Esophagus (tissue), 2 donors: ENCODE measurements at regions not wholly inside any gene's neighbourhood (a gene's known extent, or its start where the extent isn't known, plus 50 kb on each side); places are given as distances from the start of the nearest gene placed in this dataset.

ENCODE experiments used
- H3K27ac ChIP-seq, 2 donors: one replicate each; pipeline ENCODE4 v1.5.1; 2013; ENCODE audit warnings: low read depth in 2 of 2, mild to moderate bottlenecking in 2 of 2, inconsistent platforms in 1 of 2, low read length in 1 of 2, moderate library complexity in 1 of 2
- H3K27me3 ChIP-seq, 2 donors: one replicate each; pipeline ENCODE4 v1.6.1; 2013; ENCODE audit warnings: low read length in 2 of 2, control low read depth in 1 of 2, mild to moderate bottlenecking in 1 of 2; ENCODE audit not compliant: insufficient read depth in 2 of 2, control insufficient read depth in 1 of 2
- H3K36me3 ChIP-seq, 2 donors: one replicate each; pipeline ENCODE4 v1.6.1; 2013; ENCODE audit warnings: low read length in 1 of 2; ENCODE audit not compliant: control insufficient read depth in 2 of 2, insufficient read depth in 2 of 2
- H3K4me1 ChIP-seq, 2 donors: one replicate each; pipeline ENCODE4 v1.6.1; 2013; ENCODE audit warnings: low read length in 1 of 2; ENCODE audit not compliant: control insufficient read depth in 2 of 2, insufficient read depth in 2 of 2
- H3K4me3 ChIP-seq, 2 donors: one replicate each; pipeline ENCODE4 v1.5.1; 2013; ENCODE audit warnings: low read length in 2 of 2, mild to moderate bottlenecking in 2 of 2, low read depth in 1 of 2, moderate library complexity in 1 of 2
- H3K9me3 ChIP-seq, 2 donors: one replicate each; pipeline ENCODE4 v1.6.1; 2013; ENCODE audit warnings: mild to moderate bottlenecking in 2 of 2, low read depth in 1 of 2, low read length in 1 of 2, moderate library complexity in 1 of 2; ENCODE audit not compliant: control insufficient read depth in 2 of 2, insufficient read depth in 1 of 2
- WGBS, 2 donors: extraction: QIAGEN DNeasy Blood & Tissue Kit; methylation state at CpG; one replicate each; pipeline ENCODE4 v1.1.7; 2013; 5-methylcytosine and 5-hydroxymethylcytosine counted together
- donor health status: healthy with polysubstance abuse.
- donor health status: Bipolar disorder and iron deficiency.

- H3K27ac ChIP-seq: no peak overlapping the region
- H3K9me3 ChIP-seq: peaks cover 0 to 4% of the 10 kb centered on the region in 2 donors
- no peaks in the 10 kb centered on the region for H3K36me3 ChIP-seq
- no peak overlapping the region for H3K4me3 ChIP-seq
- no peaks in the 10 kb centered on the region for H3K4me1 ChIP-seq
- WGBS, 2 donors: 18 to 24% methylated on average over 1 of the region's 1 CpG
- no peaks in the 10 kb centered on the region for H3K27me3 ChIP-seq
Measured at GRCh38 chr13:81738364-81738763, 1397.4 kb upstream of the SPRY2 start.

DNA sequence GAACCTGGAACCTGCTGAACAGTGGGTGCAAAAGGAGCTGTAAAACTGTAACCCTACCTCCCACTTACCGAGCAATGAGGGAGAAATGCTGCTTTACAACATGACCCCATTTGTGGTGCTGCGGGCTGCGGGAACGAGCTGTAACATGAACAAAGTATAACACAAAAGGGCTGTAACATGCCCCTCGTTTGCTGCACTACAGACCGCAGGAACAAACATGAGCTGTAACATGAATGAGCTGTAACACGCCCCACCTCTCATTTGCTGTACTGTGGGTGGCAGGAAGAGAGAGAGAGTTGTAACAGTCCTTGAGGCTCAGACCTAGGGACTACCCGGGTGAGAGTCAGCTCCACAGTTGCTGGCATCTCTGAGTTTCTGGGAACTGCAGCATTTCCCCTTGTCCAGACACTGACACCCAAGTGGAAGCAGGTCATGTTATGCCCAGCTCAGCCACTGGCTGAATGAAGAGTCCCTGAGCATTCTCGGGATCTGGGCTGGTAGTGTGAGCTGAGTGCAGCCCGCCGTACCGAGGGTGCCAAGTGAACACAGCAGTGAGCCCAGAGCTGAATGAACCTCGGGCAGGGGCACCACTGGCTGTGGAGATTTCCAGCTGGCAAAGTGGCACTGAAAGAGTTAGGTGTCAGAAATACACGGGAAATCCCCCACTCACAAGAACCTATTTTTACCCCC lies 1385.3 kb upstream of the SPRY2 start:
- 51 to 65% methylated on average over 14 of the region's 14 CpGs for WGBS, 2 donors

DNA sequence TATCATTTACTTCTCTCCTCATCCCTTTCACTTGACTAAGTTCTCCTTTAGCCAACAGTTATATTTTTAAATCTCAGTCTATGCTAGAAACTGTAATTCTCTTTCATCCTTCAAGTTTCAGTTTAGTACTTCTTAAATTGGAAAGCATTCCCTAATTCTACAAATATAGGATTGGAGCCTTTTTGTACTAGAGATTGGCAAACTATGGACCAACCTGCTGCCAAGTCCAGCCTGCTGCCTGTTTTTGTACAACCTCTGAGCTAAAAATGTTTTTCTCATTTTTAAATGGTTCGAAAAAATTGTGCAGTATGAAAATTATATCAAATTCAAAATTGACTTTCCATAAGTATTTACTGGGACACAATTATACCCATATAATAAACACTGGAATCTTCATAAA lies 1381.5 kb upstream of the SPRY2 start:
- Histone ChIP-seq H3K4me1 (peaks cover 0 to 5% of the 10 kb centered on the region in 2 donors), H3K36me3 (no peaks in the 10 kb centered on the region), H3K27ac (no peak overlapping the region), H3K4me3 (no peak overlapping the region), H3K9me3 (no peaks in the 10 kb centered on the region), H3K27me3 (no peaks in the 10 kb centered on the region)
- 81 to 89% methylated on average over 1 of the region's 1 CpG for WGBS, 2 donors

More for the DNA sequence above, 1385.3 kb upstream of the SPRY2 start:
- H3K4me1 ChIP-seq: peaks cover 0 to 5% of the 10 kb centered on the region in 2 donors
- no peaks in the 10 kb centered on the region for H3K36me3 ChIP-seq
- no peak overlapping the region for H3K27ac ChIP-seq
- no peaks in the 10 kb centered on the region for H3K9me3 ChIP-seq
- no peak overlapping the region for H3K4me3 ChIP-seq
- H3K27me3 ChIP-seq: no peaks in the 10 kb centered on the region

DNA sequence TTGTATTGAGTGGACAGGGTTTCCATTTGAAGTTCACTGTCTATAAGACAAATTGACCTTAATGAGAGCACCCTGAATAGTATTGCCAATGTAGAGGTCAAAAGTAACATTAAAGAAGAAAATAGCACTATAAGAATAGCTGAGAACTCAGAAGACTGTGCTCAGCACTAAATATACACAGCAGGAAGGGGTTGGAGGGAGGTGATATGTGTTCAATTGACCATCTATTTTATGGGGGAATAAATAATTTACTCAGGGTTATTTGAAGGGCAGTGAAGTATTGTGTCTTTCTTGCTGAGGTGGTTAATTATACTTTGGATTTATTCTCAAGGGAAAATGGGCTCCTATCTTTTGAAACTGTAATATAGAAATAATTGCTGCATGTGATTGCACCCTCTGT lies 1380.5 kb upstream of the SPRY2 start:
- no peak overlapping the region for H3K27ac ChIP-seq
- peaks cover 0 to 4% of the 10 kb centered on the region in 2 donors for H3K4me1 ChIP-seq
- H3K36me3 ChIP-seq: no peaks in the 10 kb centered on the region
- H3K27me3 ChIP-seq: no peaks in the 10 kb centered on the region
- no peak overlapping the region for H3K4me3 ChIP-seq
- H3K9me3 ChIP-seq: no peaks in the 10 kb centered on the region

DNA sequence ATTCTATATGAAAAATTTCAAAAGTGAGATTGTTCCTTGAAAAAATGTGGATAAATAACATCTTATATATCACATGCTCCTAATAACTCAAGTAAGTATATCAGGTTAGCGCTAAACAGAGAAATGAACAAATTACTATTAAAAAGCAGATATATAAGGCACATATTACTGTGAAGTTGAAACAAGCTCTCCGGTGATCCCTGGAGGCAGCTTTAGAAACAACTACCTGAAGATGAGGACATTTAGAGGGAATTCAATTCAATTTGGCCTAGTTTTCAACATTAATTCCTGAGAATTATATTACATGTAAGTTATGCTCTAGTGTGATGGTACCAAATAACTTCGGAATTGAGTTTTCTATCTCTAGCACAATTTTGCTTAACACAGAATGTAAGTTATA lies 1373.6 kb upstream of the SPRY2 start:
- H3K36me3 ChIP-seq: no peaks in the 10 kb centered on the region
- WGBS, 2 donors: 78 to 96% methylated on average over 3 of the region's 3 CpGs

GRCh38 chr13:81713201-81713600 lies 1372.3 kb upstream of the SPRY2 start:
- Histone ChIP-seq H3K9me3 (no peaks in the 10 kb centered on the region), H3K4me1 (no peaks in the 10 kb centered on the region), H3K27ac (no peak overlapping the region), H3K27me3 (no peaks in the 10 kb centered on the region), H3K36me3 (no peaks in the 10 kb centered on the region), H3K4me3 (no peak overlapping the region)
- 92 to 93% methylated on average over 2 of the region's 2 CpGs for WGBS, 2 donors

More for the DNA sequence above, 1373.6 kb upstream of the SPRY2 start:
- Histone ChIP-seq H3K9me3 (no peaks in the 10 kb centered on the region), H3K4me3 (no peak overlapping the region), H3K27ac (no peak overlapping the region), H3K27me3 (no peaks in the 10 kb centered on the region), H3K4me1 (no peaks in the 10 kb centered on the region)

DNA sequence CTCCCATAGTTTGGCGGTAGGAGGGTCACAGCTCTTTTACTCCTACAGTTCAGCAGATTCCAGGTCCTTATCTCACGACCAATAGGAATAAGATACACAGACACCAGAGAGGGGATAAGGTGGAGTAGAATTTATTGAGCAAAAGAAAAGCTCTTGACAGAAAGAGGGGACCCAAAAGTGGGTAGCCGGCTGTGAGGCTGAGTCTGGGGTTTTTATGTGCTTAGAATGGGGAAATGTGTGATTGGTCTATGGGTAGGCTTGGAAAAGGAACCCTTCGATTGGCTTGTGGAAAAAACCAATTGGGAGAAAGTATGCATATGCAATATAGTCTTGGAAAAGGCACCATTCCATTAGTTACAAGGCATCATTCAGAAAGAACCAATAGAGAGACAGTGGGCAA lies 1356.9 kb upstream of the SPRY2 start:
- WGBS, 2 donors: 85 to 88% methylated on average over 4 of the region's 4 CpGs
- H3K36me3 ChIP-seq: no peaks in the 10 kb centered on the region
- no peak overlapping the region for H3K4me3 ChIP-seq
- no peak overlapping the region for H3K27ac ChIP-seq
- no peaks in the 10 kb centered on the region for H3K27me3 ChIP-seq
- H3K9me3 ChIP-seq: no peaks in the 10 kb centered on the region
- no peaks in the 10 kb centered on the region for H3K4me1 ChIP-seq

DNA sequence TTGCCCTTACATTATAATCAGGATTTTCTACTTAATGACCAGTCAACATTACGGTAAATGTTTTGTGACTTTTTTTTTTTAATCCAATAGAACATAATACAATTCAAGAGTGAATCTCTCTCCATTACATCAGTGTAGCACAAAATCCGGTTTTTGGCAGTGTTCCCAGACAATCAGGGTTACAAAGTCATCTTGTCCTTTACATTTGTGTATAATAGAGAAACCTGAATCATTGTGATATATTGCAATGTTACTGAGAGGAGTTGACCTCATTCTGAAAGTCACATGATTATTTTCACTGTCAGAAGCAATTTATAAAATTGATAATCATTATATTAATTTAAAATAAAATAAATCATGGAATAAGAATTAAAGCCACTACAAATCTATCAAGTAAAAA lies 1346.0 kb upstream of the SPRY2 start:
- Histone ChIP-seq H3K27me3 (no peaks in the 10 kb centered on the region), H3K4me1 (no peaks in the 10 kb centered on the region), H3K27ac (no peak overlapping the region), H3K4me3 (no peak overlapping the region), H3K36me3 (no peaks in the 10 kb centered on the region), H3K9me3 (no peaks in the 10 kb centered on the region)
- 20 to 36% methylated on average over 2 of the region's 2 CpGs for WGBS, 2 donors

DNA sequence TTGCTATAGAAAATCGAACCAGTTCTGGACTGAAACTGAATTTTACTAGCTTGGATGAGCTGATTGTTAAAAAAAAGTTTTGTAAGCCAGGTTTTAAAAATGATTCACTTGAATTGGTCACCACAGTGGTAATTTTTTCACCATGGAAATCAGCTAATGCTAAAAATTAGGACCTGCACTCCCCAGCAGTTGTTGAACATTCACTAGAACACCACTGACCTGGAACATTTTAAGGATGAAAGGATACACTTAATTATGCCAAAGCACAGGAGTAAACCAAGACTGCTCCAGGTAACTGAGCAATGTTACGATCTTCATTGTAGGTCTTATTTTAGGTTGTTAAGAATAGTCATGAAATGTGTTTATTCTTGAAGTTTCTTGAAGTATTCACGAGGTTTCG lies 1342.6 kb upstream of the SPRY2 start:
- 73 to 76% methylated on average over 4 of the region's 4 CpGs for WGBS, 2 donors
- no peak overlapping the region for H3K27ac ChIP-seq
- no peaks in the 10 kb centered on the region for H3K36me3 ChIP-seq
- no peak overlapping the region for H3K4me3 ChIP-seq
- no peaks in the 10 kb centered on the region for H3K27me3 ChIP-seq
- no peaks in the 10 kb centered on the region for H3K9me3 ChIP-seq
- no peaks in the 10 kb centered on the region for H3K4me1 ChIP-seq

GRCh38 chr13:81682081-81682630 lies 1341.2 kb upstream of the SPRY2 start:
- no peaks in the 10 kb centered on the region for H3K4me1 ChIP-seq
- H3K4me3 ChIP-seq: no peak overlapping the region
- no peaks in the 10 kb centered on the region for H3K9me3 ChIP-seq
- 88 to 89% methylated on average over 2 of the region's 2 CpGs for WGBS, 2 donors
- no peak overlapping the region for H3K27ac ChIP-seq
- no peaks in the 10 kb centered on the region for H3K27me3 ChIP-seq
- H3K36me3 ChIP-seq: no peaks in the 10 kb centered on the region
